ENCODE measurements at regions not wholly inside any gene's neighbourhood (a gene's known extent, or its start where the extent isn't known, plus 50 kb on each side); places are given as distances from the start of the nearest gene placed in this dataset.
"Not testable (repeated sequence)": the region's sequence is repeated elsewhere in the genome, so short reads cannot be mapped to it uniquely, and the experiment has no call there.

GRCh38 chr2:66177128-66177796 is 257.7 kb upstream of the MEIS1 start:
- TF ChIP-seq, protein P1, sequence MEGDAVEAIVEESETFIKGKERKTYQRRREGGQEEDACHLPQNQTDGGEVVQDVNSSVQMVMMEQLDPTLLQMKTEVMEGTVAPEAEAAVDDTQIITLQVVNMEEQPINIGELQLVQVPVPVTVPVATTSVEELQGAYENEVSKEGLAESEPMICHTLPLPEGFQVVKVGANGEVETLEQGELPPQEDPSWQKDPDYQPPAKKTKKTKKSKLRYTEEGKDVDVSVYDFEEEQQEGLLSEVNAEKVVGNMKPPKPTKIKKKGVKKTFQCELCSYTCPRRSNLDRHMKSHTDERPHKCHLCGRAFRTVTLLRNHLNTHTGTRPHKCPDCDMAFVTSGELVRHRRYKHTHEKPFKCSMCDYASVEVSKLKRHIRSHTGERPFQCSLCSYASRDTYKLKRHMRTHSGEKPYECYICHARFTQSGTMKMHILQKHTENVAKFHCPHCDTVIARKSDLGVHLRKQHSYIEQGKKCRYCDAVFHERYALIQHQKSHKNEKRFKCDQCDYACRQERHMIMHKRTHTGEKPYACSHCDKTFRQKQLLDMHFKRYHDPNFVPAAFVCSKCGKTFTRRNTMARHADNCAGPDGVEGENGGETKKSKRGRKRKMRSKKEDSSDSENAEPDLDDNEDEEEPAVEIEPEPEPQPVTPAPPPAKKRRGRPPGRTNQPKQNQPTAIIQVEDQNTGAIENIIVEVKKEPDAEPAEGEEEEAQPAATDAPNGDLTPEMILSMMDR (conservative IDR thresholded peaks at IDR 0.05; ENCODE audit: low read depth, low read length), result not testable (repeated sequence)
- TF ChIP-seq EZH2 (IDR thresholded peaks at IDR 0.05; ENCODE audit: borderline replicate concordance, low read depth, low read length, poor library complexity, severe bottlenecking), result not testable (repeated sequence)
